ENCODE measurements at regions not wholly inside any gene's neighbourhood (a gene's known extent, or its start where the extent isn't known, plus 50 kb on each side); places are given as distances from the start of the nearest gene placed in this dataset.

DNA sequence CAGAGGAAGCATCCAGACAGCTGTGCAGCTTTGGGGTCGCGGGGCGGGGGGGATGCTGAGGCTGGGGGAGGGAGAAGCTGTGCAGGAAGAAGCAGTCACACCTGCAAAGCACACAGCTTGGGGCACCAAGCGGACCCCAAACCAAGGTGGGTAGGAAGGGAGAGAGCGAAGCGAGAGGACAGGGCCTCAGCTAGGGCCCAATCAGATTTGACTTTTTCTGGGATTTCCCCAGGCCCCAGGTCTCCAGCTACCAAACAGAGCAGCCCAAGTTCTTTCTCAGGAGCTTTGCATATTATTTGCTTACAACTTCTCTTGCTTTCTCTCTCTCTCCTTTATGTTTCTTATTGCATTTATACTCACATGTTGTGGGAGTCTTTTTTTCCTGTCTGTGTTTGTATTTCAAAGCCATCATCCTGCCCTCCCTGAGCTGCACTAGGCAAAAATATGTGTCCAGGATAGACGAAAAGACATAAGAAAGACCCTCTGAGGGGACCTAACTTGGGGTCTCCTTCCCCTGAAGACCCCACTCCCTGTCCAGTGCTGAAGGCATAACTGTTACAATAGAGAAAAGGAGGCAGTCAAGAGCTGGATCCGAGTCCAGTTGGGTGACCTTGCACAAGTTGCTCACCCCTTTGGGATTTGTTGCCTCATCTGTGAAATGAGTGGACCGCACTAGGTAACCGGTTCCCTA lies 50.6 kb upstream of the SMNDC1 start:
- H3K9me3 ChIP-seq (ENCODE audit: low read depth), result no peaks in the 10 kb centered on the region
- no peak overlapping the region for H3K4me2 ChIP-seq
- H3K27me3 ChIP-seq, result no peaks in the 10 kb centered on the region
- no peaks in the 10 kb centered on the region for H3K36me3 ChIP-seq (replicated peaks; ENCODE audit: insufficient read depth, low read depth)
- DNase-seq (ENCODE audit: low spot score), result no peak
- H3K79me2 ChIP-seq, result no peaks in the 10 kb centered on the region
- no peak overlapping the region for H2AFZ ChIP-seq
- H4K20me1 ChIP-seq (ENCODE audit: insufficient read depth, poor library complexity, severe bottlenecking), result no peaks in the 10 kb centered on the region
- no peak for TF ChIP-seq EZH2phosphoT487 (IDR thresholded peaks at IDR 0.05; ENCODE audit: low read depth, severe bottlenecking, unreplicated experiment)
- TF ChIP-seq, protein P1, sequence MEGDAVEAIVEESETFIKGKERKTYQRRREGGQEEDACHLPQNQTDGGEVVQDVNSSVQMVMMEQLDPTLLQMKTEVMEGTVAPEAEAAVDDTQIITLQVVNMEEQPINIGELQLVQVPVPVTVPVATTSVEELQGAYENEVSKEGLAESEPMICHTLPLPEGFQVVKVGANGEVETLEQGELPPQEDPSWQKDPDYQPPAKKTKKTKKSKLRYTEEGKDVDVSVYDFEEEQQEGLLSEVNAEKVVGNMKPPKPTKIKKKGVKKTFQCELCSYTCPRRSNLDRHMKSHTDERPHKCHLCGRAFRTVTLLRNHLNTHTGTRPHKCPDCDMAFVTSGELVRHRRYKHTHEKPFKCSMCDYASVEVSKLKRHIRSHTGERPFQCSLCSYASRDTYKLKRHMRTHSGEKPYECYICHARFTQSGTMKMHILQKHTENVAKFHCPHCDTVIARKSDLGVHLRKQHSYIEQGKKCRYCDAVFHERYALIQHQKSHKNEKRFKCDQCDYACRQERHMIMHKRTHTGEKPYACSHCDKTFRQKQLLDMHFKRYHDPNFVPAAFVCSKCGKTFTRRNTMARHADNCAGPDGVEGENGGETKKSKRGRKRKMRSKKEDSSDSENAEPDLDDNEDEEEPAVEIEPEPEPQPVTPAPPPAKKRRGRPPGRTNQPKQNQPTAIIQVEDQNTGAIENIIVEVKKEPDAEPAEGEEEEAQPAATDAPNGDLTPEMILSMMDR (IDR thresholded peaks at IDR 0.05; ENCODE audit: poor library complexity), result no peak
- no peak for TF ChIP-seq EZH2 (IDR thresholded peaks at IDR 0.05; ENCODE audit: borderline replicate concordance)
- H3K4me3 ChIP-seq, result no peak overlapping the region
- no peaks in the 10 kb centered on the region for H3K9me2 ChIP-seq (replicated peaks; ENCODE audit: insufficient read depth)
- no peak overlapping the region for H3K27ac ChIP-seq
- 96% methylated on average over 10 of the region's 10 CpGs for WGBS (ENCODE audit: low lambda C conversion rate, missing lambda C conversion rate)
- no peaks in the 10 kb centered on the region for H3K4me1 ChIP-seq (ENCODE audit: insufficient read depth)

GRCh38 chr10:110355922-110356627 lies 51.4 kb upstream of the SMNDC1 start:
- Histone ChIP-seq H3K4me3 (no peak overlapping the region), H3K9me2 (replicated peaks; ENCODE audit: insufficient read depth) (no peaks in the 10 kb centered on the region), H3K36me3 (replicated peaks; ENCODE audit: insufficient read depth, low read depth) (no peaks in the 10 kb centered on the region), H2AFZ (no peak overlapping the region), H3K4me2 (no peak overlapping the region), H3K9me3 (ENCODE audit: low read depth) (no peaks in the 10 kb centered on the region), H3K27ac (no peak overlapping the region), H3K4me1 (ENCODE audit: insufficient read depth) (no peaks in the 10 kb centered on the region), H3K79me2 (no peaks in the 10 kb centered on the region), H3K27me3 (no peaks in the 10 kb centered on the region), H4K20me1 (ENCODE audit: insufficient read depth, poor library complexity, severe bottlenecking) (no peaks in the 10 kb centered on the region)
- DNase-seq (ENCODE audit: low spot score), result no peak
- WGBS (ENCODE audit: low lambda C conversion rate, missing lambda C conversion rate), result 93% methylated on average over 9 of the region's 9 CpGs
- TF ChIP-seq EZH2phosphoT487 (IDR thresholded peaks at IDR 0.05; ENCODE audit: low read depth, severe bottlenecking, unreplicated experiment), result no peak
- no peak for TF ChIP-seq EZH2 (IDR thresholded peaks at IDR 0.05; ENCODE audit: borderline replicate concordance)
- TF ChIP-seq, protein P1 (IDR thresholded peaks at IDR 0.05; ENCODE audit: poor library complexity), result no peak

DNA sequence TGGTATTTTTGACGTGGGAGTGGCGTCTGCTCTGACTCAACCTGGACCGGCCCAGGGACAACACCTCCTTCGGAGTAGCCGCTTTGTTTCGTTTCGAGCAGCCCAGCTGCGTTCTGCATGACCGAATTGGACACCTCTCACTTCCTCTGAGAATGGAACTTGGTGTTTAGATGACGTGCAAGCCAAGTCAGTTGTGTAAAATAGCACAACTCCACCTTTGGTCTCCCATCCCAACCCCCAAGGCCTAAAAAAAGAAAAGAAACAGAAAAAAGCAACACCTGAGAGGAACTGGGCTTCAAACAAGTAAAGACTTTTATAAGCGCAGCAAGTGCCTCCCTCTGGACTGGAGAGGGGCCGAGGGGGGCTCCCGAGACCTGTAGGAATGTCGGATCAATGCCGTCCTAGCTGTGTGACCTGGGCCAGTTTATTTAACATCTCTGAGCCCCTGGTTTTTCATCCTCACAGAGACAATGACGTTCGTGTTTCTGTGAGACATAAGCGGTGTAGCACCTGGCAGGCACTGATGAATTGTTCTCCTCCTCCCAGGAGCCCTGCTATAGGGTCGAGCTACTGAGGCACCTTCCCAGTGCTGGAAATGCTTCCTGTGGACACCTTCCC lies 52.0 kb upstream of the SMNDC1 start:
- no peaks in the 10 kb centered on the region for H3K9me3 ChIP-seq (ENCODE audit: low read depth)
- TF ChIP-seq EZH2phosphoT487 (IDR thresholded peaks at IDR 0.05; ENCODE audit: low read depth, severe bottlenecking, unreplicated experiment), result no peak
- TF ChIP-seq, protein P1 (IDR thresholded peaks at IDR 0.05; ENCODE audit: poor library complexity), result no peak
- TF ChIP-seq EZH2 (IDR thresholded peaks at IDR 0.05; ENCODE audit: borderline replicate concordance), result no peak
- H4K20me1 ChIP-seq (ENCODE audit: insufficient read depth, poor library complexity, severe bottlenecking), result no peaks in the 10 kb centered on the region
- H2AFZ ChIP-seq, result no peak overlapping the region
- 83% methylated on average over 19 of the region's 19 CpGs for WGBS (ENCODE audit: low lambda C conversion rate, missing lambda C conversion rate)
- no peaks in the 10 kb centered on the region for H3K79me2 ChIP-seq
- H3K4me1 ChIP-seq (ENCODE audit: insufficient read depth), result no peaks in the 10 kb centered on the region
- no peak for DNase-seq (ENCODE audit: low spot score)
- H3K4me3 ChIP-seq, result no peak overlapping the region
- H3K4me2 ChIP-seq, result no peak overlapping the region
- H3K36me3 ChIP-seq (replicated peaks; ENCODE audit: insufficient read depth, low read depth), result no peaks in the 10 kb centered on the region
- peak overlapping the region; percentile 23 for H3K27ac ChIP-seq
- H3K27me3 ChIP-seq, result no peaks in the 10 kb centered on the region
- no peaks in the 10 kb centered on the region for H3K9me2 ChIP-seq (replicated peaks; ENCODE audit: insufficient read depth)
